Hematopoietic multipotent progenitor cell treated with erythropoietin and hydrocortisone succinate and interleukin-3 and kit ligand, for 15 days (in vitro differentiated cells): ENCODE measurements at regions not wholly inside any gene's neighbourhood (a gene's known extent, or its start where the extent isn't known, plus 50 kb on each side); places are given as distances from the start of the nearest gene placed in this dataset.
"Not testable (repeated sequence)": the region's sequence is repeated elsewhere in the genome, so short reads cannot be mapped to it uniquely, and the experiment has no call there.

Experiments used
- DNase-seq: peaks from one replicate; pipeline ENCODE4 v3.0.0-alpha.2; 2015; ENCODE audit warnings: low spot score

GRCh38 chr13:44848920-44849676, 140.2 kb downstream of the NUFIP1 start:
- no peak for DNase-seq

DNA sequence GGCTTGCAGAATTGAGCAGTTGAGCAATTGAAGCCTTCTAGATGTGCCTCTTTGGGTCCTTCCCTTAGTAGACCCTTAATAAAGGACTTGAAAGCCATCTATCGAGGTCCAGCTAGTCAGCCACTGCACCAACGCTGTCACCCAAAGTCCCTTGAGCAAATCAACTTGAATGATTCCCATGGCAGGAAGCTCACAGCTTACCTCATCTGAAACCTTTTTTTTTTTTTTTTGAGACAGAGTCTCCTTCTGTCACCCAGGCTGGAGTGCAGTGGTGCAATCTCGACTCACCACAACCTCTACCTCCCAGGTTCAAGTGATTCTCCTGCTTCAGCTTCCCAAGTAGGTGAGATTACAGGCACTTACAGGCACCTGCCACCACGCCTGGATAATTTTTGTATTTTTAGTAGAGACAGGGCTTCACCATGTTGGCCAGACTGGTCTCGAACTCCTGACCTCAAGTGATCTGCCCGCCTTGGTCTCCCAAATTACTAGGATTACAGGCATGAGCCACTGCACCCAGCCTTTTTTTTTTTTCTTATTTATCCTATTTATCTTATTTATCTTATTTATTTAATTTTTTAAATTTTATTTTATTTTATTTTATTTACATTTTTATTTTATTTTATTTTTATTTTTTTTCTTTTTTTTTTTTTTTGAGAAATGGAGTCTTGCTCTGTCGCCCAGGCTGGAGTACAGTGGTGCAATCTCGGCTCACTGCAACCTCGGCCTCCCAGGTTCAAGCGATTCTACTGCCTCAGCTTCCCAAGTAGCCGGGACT, 143.8 kb downstream of the NUFIP1 start:
- not testable (repeated sequence) for DNase-seq

- no peak for DNase-seq
These were observed 144.5 kb downstream of the NUFIP1 start for GRCh38 chr13:44844786-44845185.

DNA sequence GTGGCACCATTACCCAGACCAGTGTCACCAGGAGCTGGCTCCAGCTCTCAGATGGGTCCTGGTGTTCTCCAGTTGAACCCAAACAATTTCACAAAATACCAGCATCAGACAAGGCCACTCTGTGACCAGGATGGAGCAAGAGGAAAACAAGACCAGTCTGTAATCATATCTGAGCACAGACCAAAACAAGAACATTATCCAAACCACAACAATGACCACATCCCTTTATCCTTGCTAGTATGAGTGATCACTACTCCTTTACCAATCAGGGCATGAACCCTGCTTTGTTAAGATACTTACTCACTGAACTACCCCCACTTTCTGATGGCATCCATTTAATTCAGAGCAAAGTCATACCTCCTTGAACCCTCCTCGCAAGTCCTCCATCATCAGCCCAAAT, 145.9 kb downstream of the NUFIP1 start:
- no peak for DNase-seq

DNA sequence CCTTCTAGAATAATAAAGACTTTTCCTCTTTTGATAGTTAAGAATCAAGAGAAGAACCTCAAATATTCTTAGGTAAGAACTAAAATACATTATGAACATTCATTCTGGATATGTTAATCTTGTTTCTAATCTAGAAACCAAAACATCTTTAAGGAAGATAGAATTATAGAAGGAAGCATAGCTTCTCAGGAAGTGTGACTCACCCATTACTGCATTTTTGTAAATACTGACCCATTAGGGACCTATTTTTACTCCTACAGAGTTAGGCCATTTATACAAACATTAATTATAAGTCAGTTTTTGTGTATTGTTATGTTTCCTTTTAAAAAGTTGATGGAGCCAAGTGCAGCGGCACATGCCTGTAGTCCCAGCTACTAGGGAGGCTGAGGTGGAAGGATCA, 147.1 kb downstream of the NUFIP1 start:
- no peak for DNase-seq

DNA sequence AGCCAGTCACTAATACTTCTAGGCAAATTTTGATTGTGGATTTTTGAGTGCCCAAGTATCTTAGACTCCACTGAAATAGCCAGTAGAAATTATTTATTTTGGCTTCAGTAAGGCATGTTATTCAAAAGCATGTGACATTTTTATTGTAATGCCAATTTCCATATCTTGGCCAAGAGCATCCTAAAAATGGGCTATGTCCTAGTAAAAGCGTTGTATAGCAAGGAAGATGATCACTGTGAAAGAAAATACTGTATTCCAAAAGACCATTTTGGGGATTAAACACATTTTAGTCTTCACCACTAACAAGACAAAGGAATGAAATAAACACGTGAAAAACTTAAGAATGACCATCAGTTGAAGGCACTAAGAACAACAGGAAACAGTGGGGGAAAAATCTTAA, 149.1 kb downstream of the NUFIP1 start:
- DNase-seq = no peak

- DNase-seq = no peak
These were observed 152.0 kb downstream of the NUFIP1 start for GRCh38 chr13:44837250-44837649.

- no peak for DNase-seq
These were observed 154.9 kb downstream of the NUFIP1 start for GRCh38 chr13:44834404-44834803.

- DNase-seq = no peak
These were observed 155.6 kb downstream of the NUFIP1 start for GRCh38 chr13:44833626-44834025.

DNA sequence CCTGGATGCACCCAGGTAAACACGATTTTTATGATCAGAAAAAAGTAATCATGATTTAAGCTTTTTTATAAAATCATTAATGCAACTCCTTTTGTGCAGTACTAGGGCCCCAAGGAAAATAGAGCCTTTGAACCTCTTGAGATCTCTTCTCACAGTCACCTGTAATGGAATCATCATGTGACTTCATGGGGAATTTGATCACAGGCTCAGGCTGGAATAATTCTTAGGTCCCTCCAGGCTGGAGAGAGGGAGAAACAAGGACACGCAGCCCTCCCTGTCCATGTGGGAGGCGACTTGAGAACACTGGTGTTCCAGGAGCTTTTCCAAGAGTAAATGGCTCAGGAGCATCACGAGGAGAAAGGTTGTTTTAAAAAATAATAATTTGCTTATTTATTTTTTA, 156.1 kb downstream of the NUFIP1 start:
- DNase-seq = no peak

DNA sequence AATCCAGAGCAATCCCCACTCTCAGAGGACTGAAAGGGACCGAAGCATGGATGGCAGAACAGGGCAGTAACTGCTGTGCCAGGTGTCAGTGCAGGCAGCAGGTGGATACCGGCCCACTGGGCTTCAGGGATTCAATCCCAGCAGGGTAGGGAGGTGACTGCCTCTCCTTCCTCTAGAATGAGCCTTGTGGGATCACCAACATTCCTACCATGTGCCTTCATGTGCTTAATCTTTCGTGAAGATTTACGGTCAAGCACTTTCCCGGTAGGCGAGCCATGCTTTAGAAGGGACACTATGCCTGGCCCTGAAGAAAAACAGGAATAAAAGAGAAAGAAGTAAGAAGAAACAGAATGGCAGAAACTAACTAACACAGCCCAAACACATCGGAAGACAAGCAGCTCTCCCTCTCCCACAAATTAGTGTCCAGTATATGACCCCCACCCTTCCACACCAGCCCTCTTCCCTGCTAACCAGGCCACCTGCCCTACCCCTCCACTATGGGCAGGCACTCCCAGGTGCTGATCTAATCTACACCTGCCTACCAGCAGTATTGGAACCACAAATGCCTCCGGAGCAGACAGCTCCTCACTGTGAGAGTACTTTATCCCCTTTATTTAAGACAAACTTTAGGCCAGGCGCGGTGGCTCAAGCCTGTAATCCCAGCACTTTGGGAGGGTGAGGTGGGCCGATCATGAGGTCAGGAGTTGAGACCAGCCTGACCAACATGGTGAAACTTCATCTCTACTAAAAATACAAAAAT, 162.5 kb downstream of the NUFIP1 start:
- DNase-seq = no peak

- DNase-seq = no peak
These were observed 163.3 kb downstream of the NUFIP1 start for GRCh38 chr13:44825953-44826352.

- not testable (repeated sequence) for DNase-seq
These were observed 165.7 kb downstream of the NUFIP1 start for GRCh38 chr13:44823555-44823954.

DNA sequence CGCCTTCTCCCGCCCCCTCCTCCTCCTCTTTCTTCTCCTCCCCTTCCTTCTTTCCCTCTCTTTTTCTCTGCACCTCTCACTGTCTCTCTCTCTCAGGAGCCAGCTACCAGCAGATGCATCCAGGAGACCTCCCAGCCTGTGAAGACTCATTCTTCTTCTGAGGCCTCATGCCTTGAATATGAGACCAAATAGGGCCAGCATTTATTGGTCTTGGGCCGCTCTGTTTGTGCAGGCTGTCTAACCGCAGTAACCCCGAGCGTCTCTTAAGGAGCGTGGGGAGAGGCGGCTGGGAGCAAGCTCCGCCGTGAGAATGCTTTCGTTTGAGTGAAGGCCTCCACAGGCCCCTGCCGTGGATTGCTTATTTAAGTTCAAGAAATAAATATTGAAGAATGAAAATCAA, 167.0 kb downstream of the NUFIP1 start:
- no peak for DNase-seq

- DNase-seq = no peak
These were observed 169.5 kb downstream of the NUFIP1 start for GRCh38 chr13:44819772-44820171.

GRCh38 chr13:44819245-44819644, 170.0 kb downstream of the NUFIP1 start:
- no peak for DNase-seq

DNA sequence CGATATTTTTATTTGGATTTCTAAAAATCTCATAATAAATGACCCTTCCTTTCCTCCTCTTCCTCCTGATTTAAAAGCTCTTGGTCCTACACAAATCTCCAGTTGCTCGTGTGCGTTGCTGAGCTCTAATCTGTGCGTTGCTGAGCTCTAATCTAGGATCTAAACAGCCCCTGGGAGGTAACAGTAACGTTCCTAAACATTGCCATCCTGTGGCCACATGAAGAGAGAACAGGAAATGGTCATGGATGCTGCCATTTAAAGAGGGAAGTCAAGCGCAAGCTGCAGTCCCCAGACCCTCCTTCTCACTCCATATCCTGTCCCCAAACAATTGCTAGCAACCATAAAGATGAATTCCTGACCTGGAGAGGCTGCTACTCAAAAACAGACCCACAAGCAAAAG, 170.8 kb downstream of the NUFIP1 start:
- DNase-seq = no peak

- no peak for DNase-seq
These were observed 171.3 kb downstream of the NUFIP1 start for GRCh38 chr13:44818016-44818415.

DNA sequence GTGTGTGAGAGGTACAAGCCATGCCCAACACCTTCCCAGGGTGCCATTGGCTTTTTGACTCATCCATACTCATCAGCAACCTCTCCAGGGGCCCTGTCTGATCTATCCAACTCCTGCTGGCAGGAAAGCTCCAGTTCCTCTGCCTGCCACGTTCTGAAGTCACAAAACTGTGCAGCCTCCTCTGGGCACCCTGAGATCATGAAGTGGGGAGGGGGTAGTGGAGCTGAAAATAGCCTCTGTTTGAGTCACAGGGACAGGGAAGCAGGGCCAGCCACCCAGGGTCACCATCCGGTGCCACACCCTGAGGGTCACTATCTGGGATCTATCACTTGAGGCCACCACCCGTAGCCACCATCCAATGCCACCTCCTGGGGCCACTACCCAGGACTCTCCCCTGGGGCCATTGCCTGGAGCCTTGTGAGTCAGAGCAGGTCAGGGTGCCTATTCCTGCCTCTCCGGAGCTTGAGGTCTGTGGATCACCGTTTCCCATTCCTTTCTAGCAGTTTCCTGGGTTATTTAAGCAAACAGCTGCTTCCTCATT, 172.1 kb downstream of the NUFIP1 start:
- DNase-seq = no peak

GRCh38 chr13:44816701-44817100, 172.6 kb downstream of the NUFIP1 start:
- no peak for DNase-seq

GRCh38 chr13:44815623-44816022, 173.6 kb downstream of the NUFIP1 start:
- DNase-seq = no peak

- no peak for DNase-seq
These were observed 174.4 kb downstream of the NUFIP1 start for GRCh38 chr13:44814836-44815235.

DNA sequence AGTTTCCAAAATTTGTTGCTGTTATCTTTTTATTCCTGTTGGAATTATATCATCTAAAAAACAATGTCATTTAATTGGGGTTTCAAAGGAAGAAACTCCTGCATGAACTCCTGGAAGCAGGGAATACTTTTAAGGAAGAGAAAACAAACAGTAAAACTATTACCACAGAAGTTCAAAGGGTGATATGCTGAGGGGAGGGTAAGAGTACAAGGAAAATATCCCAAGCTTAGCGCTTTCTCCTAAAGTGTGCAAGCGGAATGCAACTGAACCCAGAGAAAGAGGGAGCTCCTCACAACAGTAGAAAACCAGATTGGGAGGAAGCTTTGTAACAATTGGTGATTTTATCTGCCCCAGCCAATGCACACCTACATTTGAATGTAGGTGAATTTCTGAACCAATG, 175.1 kb downstream of the NUFIP1 start:
- no peak for DNase-seq
